IMR-90 (cell line): ENCODE measurements at regions not wholly inside any gene's neighbourhood (a gene's known extent, or its start where the extent isn't known, plus 50 kb on each side); places are given as distances from the start of the nearest gene placed in this dataset.

ENCODE experiments used
- ATAC-seq: fragments of 200-7000 bp; cut with Tn5 transposase; 2 replicates; pipeline ENCODE4 v1.9.1; 2020; ENCODE audit warnings: low read depth, mild to moderate bottlenecking, moderate library complexity
- BruUV-seq: library from RNA; stranded (reverse); fragments of 400-500 nt; replicated peaks from 2 replicates; lab custom pipeline; 2021; lab: Mats Ljungman, UMichigan
- CTCF ChIA-PET: fragments of 300-600 bp; formaldehyde crosslinking; extraction: SDS; loops from one replicate; lab custom pipeline; 2021; ENCODE audit warnings: antibody characterized with exemption; lab: Yijun Ruan, JAX
- POLR2A ChIA-PET: fragments of 300-600 bp; sonication (Branson Sonifier 250); formaldehyde crosslinking; loops from one replicate; lab custom pipeline; 2022; ENCODE audit warnings: antibody characterized with exemption; ENCODE audit not compliant: unreplicated experiment; lab: Charles Lee
- DNase-seq: peaks from one replicate; pipeline ENCODE4 v3.0.0; 2013
- H2AFZ ChIP-seq: replicated peaks from 2 replicates; pipeline ENCODE3; 2013; ENCODE audit warnings: low read length, mild to moderate bottlenecking; ENCODE audit not compliant: poor library complexity
- H2AK5ac ChIP-seq: 2 replicates; pipeline ENCODE4 v1.6.1; 2013; ENCODE audit warnings: low read depth, low read length, inconsistent platforms
- H2AK9ac ChIP-seq: replicated peaks from 2 replicates; pipeline ENCODE3; 2013; ENCODE audit warnings: mild to moderate bottlenecking, low read depth, low read length, moderate library complexity; ENCODE audit not compliant: poor library complexity
- H2BK120ac ChIP-seq: 2 replicates; pipeline ENCODE4 v1.6.1; 2013; ENCODE audit warnings: low read depth, low read length, inconsistent platforms
- H2BK15ac ChIP-seq: 3 replicates; pipeline ENCODE4 v1.6.1; 2013; ENCODE audit warnings: low read depth, low read length, inconsistent platforms
- H2BK20ac ChIP-seq: 2 replicates; pipeline ENCODE4 v1.6.1; 2013; ENCODE audit warnings: low read depth, mild to moderate bottlenecking, inconsistent platforms, low read length, moderate library complexity
- H2BK5ac ChIP-seq: 2 replicates; pipeline ENCODE4 v1.6.1; 2013; ENCODE audit warnings: mild to moderate bottlenecking, low read depth, low read length, inconsistent platforms; ENCODE audit not compliant: poor library complexity, severe bottlenecking
- H3K14ac ChIP-seq: replicated peaks from 2 replicates; pipeline ENCODE4 v1.6.1; 2013; ENCODE audit warnings: low read depth, low read length, inconsistent platforms
- H3K18ac ChIP-seq: 2 replicates; pipeline ENCODE4 v1.6.1; 2013; ENCODE audit warnings: low read depth, low read length, control low read depth
- H3K23ac ChIP-seq: 2 replicates; pipeline ENCODE4 v1.6.1; 2013; ENCODE audit warnings: low read depth, low read length, inconsistent platforms
- H3K27ac ChIP-seq: 2 replicates; pipeline ENCODE4 v1.5.1; 2013; ENCODE audit warnings: mild to moderate bottlenecking, control low read depth, low read length; ENCODE audit not compliant: insufficient read depth
- H3K27me3 ChIP-seq: 2 replicates; pipeline ENCODE4 v1.6.1; 2013; ENCODE audit warnings: low read length; ENCODE audit not compliant: control insufficient read depth, insufficient read depth
- H3K36me3 ChIP-seq: 2 replicates; pipeline ENCODE4 v1.6.1; 2013; ENCODE audit warnings: low read length, mixed read lengths; ENCODE audit not compliant: control insufficient read depth, insufficient read depth
- H3K4ac ChIP-seq: 2 replicates; pipeline ENCODE4 v1.6.1; 2013; ENCODE audit warnings: low read depth, low read length, inconsistent platforms
- H3K4me1 ChIP-seq: 2 replicates; pipeline ENCODE4 v1.6.1; 2013; ENCODE audit warnings: low read length, mixed read lengths; ENCODE audit not compliant: control insufficient read depth, insufficient read depth
- H3K4me2 ChIP-seq: 2 replicates; pipeline ENCODE4 v1.6.1; 2013; ENCODE audit warnings: low read depth, mild to moderate bottlenecking, control low read depth, low read length, moderate library complexity
- H3K4me3 ChIP-seq: 2 replicates; pipeline ENCODE4 v1.5.1; 2013; ENCODE audit warnings: low read depth, mild to moderate bottlenecking, control low read depth, low read length, moderate library complexity; ENCODE audit not compliant: insufficient read depth
- H3K56ac ChIP-seq: 2 replicates; pipeline ENCODE4 v1.6.1; 2013; ENCODE audit warnings: low read length, inconsistent platforms; ENCODE audit not compliant: insufficient read depth; ENCODE audit errors: extremely low read depth
- H3K79me1 ChIP-seq, 2 experiments: 2 replicates each; pipeline ENCODE4 v1.6.1; 2013; ENCODE audit warnings: low read length in 2 of 2, inconsistent platforms in 1 of 2, low read depth in 1 of 2
- H3K9ac ChIP-seq: 2 replicates; pipeline ENCODE4 v1.6.1; 2013; ENCODE audit warnings: low read depth, low read length, control low read depth
- H3K9me1 ChIP-seq: 2 replicates; pipeline ENCODE4 v1.6.1; 2013; ENCODE audit warnings: low read length, inconsistent platforms; ENCODE audit not compliant: insufficient read depth
- H3K9me3 ChIP-seq: 2 replicates; pipeline ENCODE4 v1.6.1; 2013; ENCODE audit warnings: low read length; ENCODE audit not compliant: control insufficient read depth, insufficient read depth
- H4K20me1 ChIP-seq: 2 replicates; pipeline ENCODE4 v1.6.1; 2013; ENCODE audit warnings: low read length, inconsistent platforms; ENCODE audit not compliant: insufficient read depth
- H4K5ac ChIP-seq: 2 replicates; pipeline ENCODE4 v1.6.1; 2013; ENCODE audit warnings: mild to moderate bottlenecking, low read depth, low read length, control low read depth
- H4K8ac ChIP-seq, 2 experiments: 2 replicates each; pipeline ENCODE4 v1.6.1; 2013; ENCODE audit warnings: low read depth in 2 of 2, low read length in 2 of 2, control low read depth in 1 of 2, inconsistent platforms in 1 of 2
- H4K91ac ChIP-seq: 2 replicates; pipeline ENCODE4 v1.6.1; 2013; ENCODE audit warnings: low read depth, low read length, inconsistent platforms; ENCODE audit not compliant: insufficient read depth
- BHLHE40 ChIP-seq: fragments of 150-350 bp; IDR thresholded peaks from 2 replicates; pipeline ENCODE4 v1.6.1; 2016; ENCODE audit warnings: mild to moderate bottlenecking, low read depth, low read length
- CEBPB ChIP-seq: IDR thresholded peaks from 2 replicates; pipeline ENCODE4 v1.6.1; 2012; ENCODE audit warnings: low read depth, low read length, improper control_type of control experiment
- CHD1 ChIP-seq: IDR thresholded peaks from 2 replicates; pipeline ENCODE4 v1.6.1; 2012; ENCODE audit warnings: low read depth, low read length, improper control_type of control experiment
- FOS ChIP-seq: fragments of 150-350 bp; IDR thresholded peaks from 2 replicates; pipeline ENCODE4 v1.6.1; 2016; ENCODE audit warnings: low read depth, low read length
- MAZ ChIP-seq: IDR thresholded peaks from 2 replicates; pipeline ENCODE4 v1.6.1; 2012; ENCODE audit warnings: low read depth, mild to moderate bottlenecking, low read length, improper control_type of control experiment, moderate library complexity, borderline replicate concordance
- RCOR1 ChIP-seq: IDR thresholded peaks from 2 replicates; pipeline ENCODE4 v1.6.1; 2012; ENCODE audit warnings: mild to moderate bottlenecking, low read length, improper control_type of control experiment; ENCODE audit not compliant: insufficient replicate concordance
- RFX5 ChIP-seq: IDR thresholded peaks from 2 replicates; pipeline ENCODE4 v1.8.0; 2012; ENCODE audit warnings: low read depth, mild to moderate bottlenecking, low read length, moderate library complexity
- USF2 ChIP-seq: fragments of 150-350 bp; IDR thresholded peaks from 2 replicates; pipeline ENCODE4 v1.6.1; 2017; ENCODE audit warnings: mild to moderate bottlenecking, antibody characterized with exemption, low read length, low read depth
- WGBS, 2 experiments: methylation state at CpG; one replicate each; pipeline versions ENCODE4 v1.1.5 to v1.1.7; 2013; ENCODE audit warnings: missing lambda C conversion rate in 2 of 2; ENCODE audit not compliant: insufficient read length in 1 of 2; ENCODE audit errors: extremely low coverage in 2 of 2; 5-methylcytosine and 5-hydroxymethylcytosine counted together
- dilution Hi-C: fragments of 300-500 bp; cut with HindIII; formaldehyde crosslinking; loops from one replicate; pipeline ENCODE4 v1.14.3; 2018; ENCODE audit warnings: low sequenced_read_pairs; ENCODE audit not compliant: unreplicated experiment
- in situ Hi-C: fragments of 300-500 bp; cut with MboI; formaldehyde crosslinking; loops from 3 replicates; pipeline ENCODE4 v1.14.3; 2019; ENCODE audit warnings: low sequenced_read_pairs, inconsistent platforms, mixed read lengths
- intact Hi-C: fragments of 100-400 bp; cut with micrococcal nuclease; formaldehyde crosslinking; loops from 2 replicates; pipeline ENCODE4 v1.10.0; 2022

GRCh38 chr11:38138972-38139371, 1540.9 kb upstream of the RAG2 start:
- intact Hi-C loops (no loop called here), in situ Hi-C loops (no loop called here), dilution Hi-C loops (no loop called here)
- Histone ChIP-seq H3K9ac (no peak overlapping the region), H2BK5ac (no peak overlapping the region), H3K27ac (no peak overlapping the region), H4K91ac (no peak overlapping the region), H3K4me3 (no peak overlapping the region), H3K27me3 (no peaks in the 10 kb centered on the region), H3K14ac (no peak overlapping the region), H3K4me1 (no peaks in the 10 kb centered on the region), H3K4me2 (no peak overlapping the region), H4K20me1 (no peaks in the 10 kb centered on the region), H3K9me1 (no peaks in the 10 kb centered on the region), H3K9me3 (peaks cover 5% of the 10 kb centered on the region), H3K18ac (no peak overlapping the region), H2BK15ac (no peak overlapping the region), H2BK20ac (no peak overlapping the region), H3K79me1 (no peaks in the 10 kb centered on the region), H4K5ac (no peak overlapping the region), H2BK120ac (no peak overlapping the region), H3K56ac (no peak overlapping the region), H3K23ac (no peak overlapping the region), H2AFZ (no peak overlapping the region), H2AK9ac (no peak overlapping the region), H4K8ac (no peak overlapping the region), H2AK5ac (no peak overlapping the region), H3K36me3 (no peaks in the 10 kb centered on the region), H3K4ac (no peak overlapping the region)
- no peak for ATAC-seq
- TF ChIP-seq BHLHE40 = no peak
- no peak for TF ChIP-seq FOS
- no peak for TF ChIP-seq RFX5
- no peak for TF ChIP-seq CEBPB
- TF ChIP-seq MAZ = no peak
- no peak for TF ChIP-seq CHD1
- no peak for TF ChIP-seq USF2
- no peak for TF ChIP-seq RCOR1
- BruUV-seq = no TSS peak
- ChIA-PET CTCF (no interaction called here), POLR2A (no interaction called here)
- DNase-seq = no peak
- no CpG with 5 or more reads among the region's 2 CpGs for WGBS, 2 experiments
